Suppressor macrophage treated with lipopolysaccharide for 1 hour (primary cell): ENCODE measurements at regions not wholly inside any gene's neighbourhood (a gene's known extent, or its start where the extent isn't known, plus 50 kb on each side); places are given as distances from the start of the nearest gene placed in this dataset.

Experiments used
- DNase-seq, 3 donors: peaks; one replicate each; pipeline ENCODE4 v3.0.0-alpha.2; 2020 to 2022

DNA sequence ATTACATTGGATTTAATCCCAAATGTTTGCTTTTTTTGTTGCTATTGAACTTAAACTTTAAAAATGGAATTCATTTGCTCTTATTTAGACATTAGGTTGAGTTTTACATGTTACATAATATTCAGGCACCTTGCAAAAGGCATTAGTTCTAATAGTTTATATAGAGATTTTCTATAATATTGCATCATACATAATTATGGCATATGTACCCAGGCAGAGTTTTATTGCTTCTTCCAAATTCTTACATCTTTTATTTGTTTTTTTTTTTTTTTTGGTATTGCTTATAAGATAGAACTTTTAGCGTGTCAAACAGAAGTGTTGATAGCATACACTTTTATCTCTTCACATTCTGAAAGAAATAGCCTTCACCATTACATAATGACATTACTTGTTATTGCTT lies 487.7 kb downstream of the GABRG1 start:
- no peak for DNase-seq

DNA sequence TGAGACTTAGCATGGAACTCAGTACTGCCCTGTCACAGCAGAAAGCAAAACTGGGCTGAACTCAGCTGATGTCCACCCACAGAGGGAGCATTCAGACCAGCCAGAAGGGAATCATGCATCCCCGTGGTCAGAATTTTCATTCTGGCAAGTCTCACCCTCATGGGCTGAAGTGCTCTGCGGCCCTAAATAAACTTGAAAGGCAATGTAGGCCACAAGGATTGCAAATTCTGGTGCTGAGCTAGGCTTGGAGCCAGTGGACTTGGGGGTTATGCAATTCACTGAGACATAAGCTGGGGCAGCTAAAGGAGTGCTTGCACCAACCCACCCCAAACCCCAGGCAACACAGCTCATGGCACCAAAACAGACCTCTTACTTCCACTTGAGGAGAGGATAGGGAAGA lies 494.1 kb downstream of the GABRG1 start:
- no peak for DNase-seq

DNA sequence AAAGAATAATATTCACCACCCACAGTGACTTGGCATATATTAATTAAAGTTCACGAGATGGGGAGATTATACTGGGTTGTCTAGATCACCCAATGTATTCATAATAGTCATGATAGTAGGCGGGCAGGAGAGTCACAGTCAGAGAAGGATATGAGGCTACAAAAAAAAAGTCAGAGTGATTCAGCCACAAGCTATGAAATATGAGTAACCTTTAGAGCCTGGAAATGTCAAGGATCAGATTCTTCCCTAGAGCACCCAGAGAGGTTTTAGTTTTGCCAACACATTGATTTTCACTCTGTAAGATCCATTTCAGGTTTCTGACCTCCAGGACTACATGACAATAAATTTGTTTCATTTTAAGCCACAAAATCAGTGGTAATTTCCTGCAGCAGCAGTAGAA lies 501.9 kb downstream of the GABRG1 start:
- no peak for DNase-seq

DNA sequence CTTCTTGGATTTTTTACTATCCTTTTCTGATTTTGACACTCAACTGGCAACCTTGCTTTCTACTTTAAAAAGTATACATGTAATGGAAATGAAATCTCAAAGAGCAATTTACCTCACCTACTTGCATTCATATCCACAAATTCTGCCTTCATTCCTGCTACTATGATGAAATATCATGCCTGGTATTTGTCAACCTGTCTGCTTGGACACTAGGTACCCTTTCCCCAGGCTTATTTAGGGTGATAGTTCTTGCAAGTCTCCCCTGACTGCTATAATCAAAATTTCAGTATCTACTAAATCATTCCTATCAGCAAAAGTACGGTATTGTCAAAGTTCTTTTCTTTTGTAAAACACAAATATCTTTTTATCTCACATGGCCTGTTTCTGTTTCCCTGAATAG lies 503.0 kb downstream of the GABRG1 start:
- DNase-seq, result no peak

DNA sequence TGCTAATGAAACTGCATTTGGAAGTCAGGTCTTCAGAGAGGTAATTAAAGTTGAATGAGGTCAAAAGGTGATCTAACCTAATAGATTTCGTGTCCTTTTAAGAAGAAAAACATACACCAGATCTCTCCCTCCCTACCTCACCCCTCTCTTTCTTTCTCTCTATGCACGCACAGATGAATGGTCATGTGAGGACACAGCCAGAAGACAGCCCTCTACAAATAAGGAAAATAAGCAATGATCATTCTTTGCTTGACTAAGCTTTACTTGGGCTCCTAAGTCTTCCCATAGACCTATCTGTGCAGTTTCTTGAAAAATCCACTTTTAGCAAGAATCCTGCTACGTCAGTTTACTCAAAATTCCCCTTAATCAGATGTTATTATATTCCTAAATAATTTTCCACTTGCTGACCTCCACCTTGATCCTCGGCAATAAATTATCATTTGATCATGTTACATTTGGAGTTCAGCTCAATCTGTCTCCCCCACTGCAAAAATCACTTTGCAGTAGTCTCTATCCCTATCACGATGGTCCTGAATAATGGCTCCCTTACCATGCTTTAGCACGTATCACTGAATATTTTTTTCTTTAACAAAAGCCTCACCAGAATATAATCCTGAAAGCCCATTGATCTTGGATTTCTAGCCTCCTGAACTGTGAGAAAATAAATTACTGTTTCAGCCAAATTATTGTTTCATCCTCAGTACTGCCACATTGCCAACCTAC lies 527.3 kb downstream of the GABRG1 start:
- DNase-seq, result no peak

DNA sequence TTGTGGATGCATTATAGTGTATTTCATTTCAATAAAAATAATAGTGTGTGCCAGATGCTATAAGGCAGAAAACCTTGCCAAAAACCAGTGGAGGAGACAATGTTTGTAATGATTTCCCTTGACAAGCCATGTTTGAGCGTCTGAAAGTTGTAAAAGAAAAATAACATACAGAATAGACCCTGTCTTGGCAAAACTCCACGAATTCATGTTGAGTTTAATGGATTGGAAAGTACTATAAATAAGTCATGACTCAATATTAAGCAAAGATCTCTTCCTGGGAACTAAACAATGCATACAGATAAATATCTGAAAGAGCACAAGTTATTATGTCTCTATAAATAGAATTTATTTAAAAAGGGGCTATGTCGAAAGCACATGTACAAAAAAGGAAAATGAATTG lies 543.5 kb downstream of the GABRG1 start:
- no peak for DNase-seq

DNA sequence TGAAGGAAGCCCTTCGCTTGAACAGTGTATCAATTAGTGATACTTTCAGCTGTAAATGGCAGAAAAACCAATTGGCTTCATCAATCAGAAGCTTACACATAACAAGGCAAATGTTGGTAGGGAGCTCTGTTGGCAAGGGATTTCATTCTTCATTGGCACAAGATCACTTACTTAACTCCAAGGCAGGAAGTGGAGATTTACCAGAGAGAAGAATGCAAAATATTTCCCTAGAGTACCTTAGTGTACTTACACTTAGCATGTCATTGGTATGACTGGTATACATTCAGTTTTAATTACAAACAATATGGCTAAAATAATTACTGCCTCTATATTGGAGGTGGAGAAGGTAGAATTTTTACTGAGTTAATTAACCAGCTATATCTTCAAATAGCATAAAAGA lies 545.0 kb downstream of the GABRG1 start:
- DNase-seq, result no peak

DNA sequence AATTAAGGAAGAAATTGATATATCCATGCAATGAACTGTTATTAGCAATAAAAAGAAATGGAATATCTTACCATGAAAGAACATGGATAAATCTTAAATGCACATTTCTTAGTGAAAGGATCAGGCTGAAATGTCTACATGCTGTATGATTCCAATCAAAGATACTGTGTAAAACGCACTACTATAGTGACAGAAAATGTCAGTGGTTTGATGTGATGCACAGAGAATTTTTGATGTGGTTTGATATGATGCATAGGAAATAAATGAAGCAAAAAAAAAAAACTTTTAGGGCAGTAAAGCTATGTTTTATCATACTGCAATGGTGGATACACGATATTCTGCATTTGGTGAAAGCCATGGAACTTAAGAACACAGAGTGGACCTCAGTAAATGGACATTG lies 547.6 kb downstream of the GABRG1 start:
- DNase-seq, result no peak

DNA sequence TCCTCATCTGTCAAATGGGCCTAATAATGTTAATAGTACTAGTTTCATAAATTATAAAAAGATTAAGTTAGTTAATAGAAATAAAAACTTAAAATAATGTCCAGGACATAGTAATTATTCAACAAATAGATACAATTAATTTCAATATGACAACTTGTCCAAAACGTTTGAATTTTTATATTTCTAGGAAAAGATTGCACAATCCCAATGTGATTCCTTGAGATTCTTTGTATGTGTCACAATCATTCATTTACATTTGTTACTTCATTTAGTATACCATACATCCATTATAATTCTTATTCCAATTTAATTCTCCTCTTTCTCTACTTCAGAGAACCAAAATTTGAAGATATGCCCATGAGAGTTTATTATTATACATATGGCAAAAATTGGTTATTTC lies 554.2 kb downstream of the GABRG1 start:
- DNase-seq, result no peak

DNA sequence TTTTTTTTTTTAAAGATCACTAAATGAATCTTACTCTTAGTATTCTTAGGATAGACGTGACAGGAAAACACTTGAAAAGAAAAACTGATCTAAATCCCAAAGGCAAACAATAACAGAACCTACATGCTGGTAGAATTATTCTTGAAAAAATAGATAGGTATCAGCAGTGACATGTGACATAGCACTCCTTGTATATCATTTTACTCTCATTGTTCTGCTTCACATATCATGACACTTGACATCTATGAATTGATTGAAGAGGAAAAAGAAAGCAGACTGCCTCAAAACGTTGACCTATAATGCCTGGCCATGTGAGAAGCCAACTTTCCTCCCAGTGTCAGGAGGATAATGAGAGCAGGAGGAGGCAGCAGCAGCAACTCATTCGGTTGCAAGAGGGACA lies 555.2 kb downstream of the GABRG1 start:
- no peak for DNase-seq

DNA sequence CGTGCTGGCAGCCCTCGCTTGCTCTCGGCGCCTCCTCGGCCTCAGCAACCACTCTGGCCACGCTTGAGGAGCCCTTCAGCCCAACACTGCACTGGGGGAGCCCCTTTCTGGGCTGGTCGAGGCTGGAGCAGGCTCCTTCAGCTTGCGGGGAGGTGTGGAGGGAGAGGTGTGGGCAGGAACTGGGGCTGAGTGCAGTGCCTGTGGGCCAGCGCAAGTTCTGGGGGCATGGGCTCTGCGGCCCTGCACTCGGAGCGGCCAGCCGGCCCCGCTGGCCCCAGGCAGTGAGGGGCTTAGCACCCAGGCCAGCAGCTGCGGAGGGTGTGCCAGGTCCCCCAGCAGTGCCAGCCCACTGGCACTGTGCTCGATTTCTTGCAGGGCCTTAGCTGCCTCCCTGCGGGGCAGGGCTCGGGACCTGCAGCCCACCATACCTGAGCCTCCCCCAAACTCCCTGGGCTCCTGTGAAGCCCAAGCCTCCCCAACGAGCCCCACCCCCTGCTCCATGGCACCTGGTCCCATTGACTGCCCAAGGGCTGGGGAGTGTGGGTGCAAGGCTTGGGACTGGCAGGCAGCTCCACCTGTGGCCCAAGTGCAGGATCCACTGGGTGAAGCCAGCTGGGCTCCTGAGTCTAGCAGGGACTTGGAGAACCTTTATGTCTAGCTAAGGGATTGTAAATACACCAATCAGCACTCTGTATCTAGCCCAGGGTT lies 556.8 kb downstream of the GABRG1 start:
- DNase-seq, result no peak

DNA sequence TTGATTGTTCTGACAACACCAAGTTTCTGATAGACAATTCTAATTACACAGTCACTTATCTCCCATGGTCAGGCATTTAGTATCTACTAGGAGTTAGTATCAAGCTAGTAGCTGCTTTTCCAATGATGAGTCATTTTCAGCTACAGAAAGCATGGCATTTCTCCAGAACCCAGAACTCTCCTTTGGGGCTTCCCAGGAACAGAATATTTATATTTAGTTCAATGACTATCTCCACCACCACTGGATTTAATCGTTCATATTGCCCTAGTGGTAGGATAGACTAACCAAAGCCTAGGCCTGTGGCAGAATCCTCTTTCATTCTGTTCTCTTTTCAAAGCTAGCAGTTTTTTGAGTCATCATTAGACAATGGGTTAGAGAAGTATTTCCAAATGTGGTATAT lies 569.4 kb downstream of the GABRG1 start:
- DNase-seq, result no peak

DNA sequence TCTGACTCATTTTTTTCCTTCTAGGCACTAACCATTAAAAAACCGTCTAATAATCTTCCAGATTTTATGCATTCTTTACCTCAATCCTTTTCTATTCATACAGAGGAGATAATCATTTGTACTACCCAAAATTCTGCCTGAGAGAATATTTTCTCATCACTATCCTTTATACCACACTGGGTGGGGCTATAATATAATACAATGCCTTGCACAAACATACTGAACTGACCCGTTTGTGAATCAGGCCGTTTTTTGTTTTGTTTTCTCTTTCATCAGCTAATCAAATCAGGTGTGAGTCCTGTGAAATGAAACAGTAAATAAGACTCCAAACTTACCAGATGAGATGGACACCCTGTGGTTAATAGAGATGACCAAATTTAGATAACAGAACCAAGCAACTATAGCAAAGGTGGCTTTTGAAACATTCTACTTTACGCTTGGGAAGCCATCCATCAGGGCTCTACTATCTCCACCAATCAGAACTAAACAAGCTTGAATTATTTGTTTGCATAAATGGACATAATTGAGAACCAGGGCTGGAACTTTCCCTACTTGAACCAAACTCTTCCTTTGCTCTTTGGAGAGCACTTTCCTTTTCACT lies 573.0 kb downstream of the GABRG1 start:
- no peak for DNase-seq

DNA sequence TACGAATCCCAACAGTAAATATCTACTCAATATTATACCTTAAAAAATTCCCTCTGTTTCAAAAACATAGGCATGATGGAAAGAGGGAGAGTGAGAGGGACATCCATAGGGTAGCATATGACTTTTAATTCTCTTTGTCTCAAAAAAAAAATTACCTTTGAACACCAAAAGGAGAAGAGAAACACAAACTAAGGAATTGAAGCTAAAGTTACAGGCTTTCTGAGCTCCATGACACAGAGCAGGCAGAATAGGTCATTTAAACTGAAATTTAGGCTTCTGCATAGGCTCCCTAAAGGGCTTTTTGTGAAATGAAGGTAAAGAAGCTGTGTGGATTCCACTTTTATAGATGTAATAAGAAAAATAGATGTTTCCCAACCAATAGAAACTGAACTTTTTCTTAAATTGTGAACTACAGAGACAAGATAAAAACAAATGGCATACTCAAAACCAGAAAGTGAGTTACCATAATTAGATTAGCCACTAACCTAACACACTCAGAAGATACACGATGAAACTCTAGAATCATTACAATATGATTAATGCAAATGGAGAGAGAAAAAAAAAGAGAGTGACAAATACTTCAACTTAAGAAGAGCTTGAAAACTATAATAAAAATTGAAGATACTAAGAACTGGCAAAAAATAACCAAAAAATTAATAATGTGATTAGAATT lies 584.6 kb downstream of the GABRG1 start:
- DNase-seq, result no peak

DNA sequence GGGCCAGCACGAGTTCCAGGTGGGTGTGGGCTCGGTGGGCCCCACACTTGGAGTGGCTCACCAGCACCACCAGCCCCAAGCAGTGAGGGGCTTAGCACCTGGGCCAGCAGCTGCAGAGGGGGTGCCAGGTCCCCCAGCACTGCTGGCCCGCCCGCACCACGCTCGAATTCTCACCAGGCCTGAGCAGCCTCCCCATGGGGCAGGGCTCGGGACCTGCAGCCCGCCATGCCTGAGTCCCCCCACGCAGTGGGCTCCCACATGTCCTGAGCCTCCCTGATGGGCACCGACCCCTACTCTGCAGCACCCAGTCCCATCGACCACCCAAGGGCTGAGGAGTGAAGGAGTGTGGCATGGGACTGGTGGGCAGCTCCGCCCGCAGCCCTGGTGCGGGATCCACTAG lies 593.4 kb downstream of the GABRG1 start:
- no peak for DNase-seq

DNA sequence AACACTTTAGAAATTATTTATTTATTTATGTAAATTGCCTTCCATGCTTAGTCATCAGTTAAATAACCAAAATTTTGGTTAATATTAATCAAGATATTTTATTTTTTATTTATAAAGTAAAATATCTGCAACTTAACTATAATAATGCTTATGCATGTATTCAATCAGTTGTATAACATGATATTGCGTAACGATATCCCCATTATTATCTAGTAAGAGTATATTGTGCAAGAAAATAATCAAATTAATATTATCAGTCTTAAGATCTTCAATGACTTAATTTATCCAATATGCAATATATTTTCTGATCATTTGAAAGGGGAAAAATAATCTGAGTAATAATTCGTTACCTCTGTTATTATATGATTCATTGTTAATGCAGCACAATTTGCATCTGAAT lies 596.7 kb downstream of the GABRG1 start:
- DNase-seq, result no peak

DNA sequence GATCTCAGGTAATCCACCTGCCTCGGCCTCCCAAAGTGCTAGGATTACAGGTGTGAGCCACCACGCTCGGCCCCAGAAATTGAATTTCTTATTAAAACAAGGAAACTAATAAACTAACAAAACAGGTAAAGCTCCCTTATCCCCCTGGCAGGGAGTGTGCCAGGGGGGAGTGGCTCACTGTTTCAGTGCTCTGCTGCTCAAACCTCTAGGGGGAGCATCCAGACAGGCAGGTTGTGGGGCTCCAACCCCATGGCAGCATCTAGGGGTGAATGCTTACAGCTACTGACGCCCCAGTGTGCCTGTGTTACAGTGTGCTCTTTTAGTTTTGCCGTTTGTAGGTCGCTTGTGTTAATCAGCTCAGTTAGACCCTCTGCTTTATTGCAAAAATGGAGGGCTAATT lies 605.0 kb downstream of the GABRG1 start:
- no peak for DNase-seq

DNA sequence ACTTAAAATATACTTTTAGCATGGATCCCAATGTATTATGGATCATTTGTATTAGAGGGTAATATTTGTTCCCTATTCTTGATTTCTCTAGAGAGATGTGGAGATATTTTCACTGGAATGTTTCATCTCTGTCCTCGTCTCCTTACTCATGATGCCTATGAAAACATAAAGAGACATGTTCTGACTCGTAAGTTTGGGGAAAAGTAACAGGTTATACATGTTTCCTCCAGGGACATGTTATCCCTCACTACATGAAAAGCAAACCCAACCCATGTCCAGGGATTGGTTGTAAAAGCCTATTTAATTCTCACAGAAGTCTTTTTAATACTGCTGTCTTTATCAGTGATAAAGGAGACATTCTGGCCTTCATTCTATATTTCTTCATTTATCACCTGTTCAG lies 621.4 kb downstream of the GABRG1 start:
- DNase-seq, result no peak

DNA sequence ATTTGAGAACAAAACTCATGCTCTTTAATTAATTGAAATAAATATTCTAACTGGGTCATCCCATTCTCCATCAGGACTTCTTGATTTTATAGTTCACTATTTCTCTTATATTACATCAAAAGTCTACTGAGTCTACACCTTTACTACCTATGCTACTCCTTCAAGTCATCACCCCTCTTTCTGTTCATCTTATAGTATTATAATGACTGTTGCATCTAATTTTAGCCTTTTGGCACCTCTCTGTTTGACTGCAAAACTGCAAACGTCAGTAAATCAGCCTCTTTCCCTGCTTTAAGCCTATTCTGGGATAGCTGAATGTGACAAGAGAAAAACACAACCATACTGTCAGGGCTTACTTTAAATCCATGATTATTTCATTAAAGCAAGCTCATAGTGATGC lies 639.1 kb downstream of the GABRG1 start:
- no peak for DNase-seq

DNA sequence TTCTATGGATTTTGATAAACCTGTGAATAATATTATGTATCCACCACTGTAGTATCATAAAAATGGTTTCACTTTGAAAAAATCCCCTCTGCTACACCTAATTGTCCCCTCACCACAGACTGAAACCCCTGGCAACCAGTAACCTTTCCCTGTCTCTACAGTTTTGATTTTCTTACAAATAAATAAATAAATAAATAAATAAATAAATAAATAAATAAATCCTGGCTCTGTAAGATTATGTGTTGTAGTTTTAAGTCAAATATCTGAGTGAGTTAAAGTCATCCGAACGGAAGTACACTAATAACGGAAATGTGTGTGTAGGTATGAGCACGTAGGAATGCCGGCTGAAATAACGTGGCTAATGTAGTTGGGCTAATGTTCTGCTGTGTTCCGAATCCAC lies 641.5 kb downstream of the GABRG1 start:
- DNase-seq, result no peak

DNA sequence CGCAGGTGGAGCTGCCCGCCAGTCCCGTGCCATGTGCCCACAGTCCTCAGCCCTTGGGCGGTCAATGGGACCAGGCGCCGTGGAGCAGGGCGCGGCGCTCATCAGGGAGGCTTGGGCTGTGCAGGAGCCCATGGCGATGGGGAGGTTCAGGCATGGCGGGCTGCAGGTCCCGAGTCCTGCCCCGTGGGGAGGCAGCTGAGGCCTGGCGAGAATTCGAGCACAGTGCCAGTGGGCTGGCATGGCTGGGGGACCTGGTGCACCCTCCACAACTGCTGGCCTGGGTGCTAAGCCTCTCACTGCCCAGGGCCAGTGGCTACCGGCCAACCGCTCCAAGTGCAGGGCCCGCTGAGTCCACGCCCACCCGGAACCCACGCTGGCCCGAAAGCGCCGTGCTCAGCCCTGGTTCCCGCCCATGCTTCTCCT lies 646.5 kb downstream of the GABRG1 start:
- DNase-seq, result no peak

DNA sequence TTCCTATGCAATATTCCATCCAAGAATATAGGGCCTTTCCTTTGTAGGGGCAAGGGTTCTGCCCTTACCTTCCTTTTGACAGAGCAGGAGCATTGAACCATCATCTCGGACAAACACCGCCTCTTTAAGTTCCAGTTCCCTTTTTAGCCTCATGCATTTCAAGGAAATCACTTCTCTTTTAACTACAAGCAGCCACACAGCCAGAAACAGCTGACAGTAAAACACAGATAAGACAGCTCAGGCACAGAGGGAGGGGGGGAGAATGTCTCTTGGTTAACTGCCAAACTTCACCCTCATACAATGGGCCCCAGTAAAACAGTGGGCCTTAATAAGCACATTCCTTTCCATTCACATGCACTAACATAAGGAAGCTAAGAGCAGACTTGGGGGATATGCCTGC lies 648.3 kb downstream of the GABRG1 start:
- DNase-seq, result no peak

DNA sequence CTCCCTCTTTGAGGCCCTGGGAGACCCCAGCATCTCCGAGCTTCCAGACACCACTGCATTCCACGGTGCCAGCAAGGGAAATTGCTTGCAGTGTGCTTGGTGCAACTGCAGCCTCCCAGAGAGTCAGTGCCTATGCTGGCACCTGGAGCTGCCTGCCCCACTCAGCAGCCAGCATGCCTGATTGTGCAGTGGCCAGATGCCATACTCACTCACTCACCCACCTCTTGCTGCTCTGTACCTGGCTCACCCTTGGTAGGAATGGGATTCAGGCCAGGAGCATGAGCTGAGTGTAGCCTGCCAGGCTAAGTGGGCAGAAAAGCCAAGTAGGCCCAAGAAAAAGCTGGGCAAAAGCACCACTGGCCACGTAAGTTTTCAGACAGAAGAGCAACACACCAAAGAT lies 651.4 kb downstream of the GABRG1 start:
- DNase-seq, result no peak

DNA sequence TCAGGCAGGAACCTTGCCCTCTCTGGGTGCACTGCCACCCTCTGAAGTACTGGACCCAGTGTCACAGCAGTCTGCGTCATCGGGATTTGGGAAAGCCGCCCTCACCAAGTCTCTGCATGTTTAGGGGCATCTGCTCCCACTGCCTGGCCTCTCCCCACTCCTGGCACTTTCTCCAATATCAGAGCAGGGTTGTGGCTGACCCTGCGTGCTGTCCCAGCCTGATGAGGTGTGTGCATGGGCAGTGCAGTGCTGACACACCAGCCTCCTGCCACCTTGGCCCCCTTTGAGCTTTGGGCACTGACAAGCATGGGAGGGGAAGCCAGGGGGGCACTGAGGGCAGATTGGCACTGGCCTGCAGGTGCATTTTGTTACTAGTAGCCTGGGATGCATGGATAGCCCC lies 652.5 kb downstream of the GABRG1 start:
- DNase-seq, result no peak
